Cerebellar cortex (tissue), 1 donor: ENCODE measurements at regions not wholly inside any gene's neighbourhood (a gene's known extent, or its start where the extent isn't known, plus 50 kb on each side); places are given as distances from the start of the nearest gene placed in this dataset.

Experiments
- DNase-seq: peaks from one replicate; pipeline ENCODE4 v3.0.0-alpha.2; 2015; ENCODE audit warnings: low spot score

- no peak for DNase-seq
Observed at GRCh38 chr13:31441800-31442510, 242.2 kb downstream of the B3GLCT start.

DNA sequence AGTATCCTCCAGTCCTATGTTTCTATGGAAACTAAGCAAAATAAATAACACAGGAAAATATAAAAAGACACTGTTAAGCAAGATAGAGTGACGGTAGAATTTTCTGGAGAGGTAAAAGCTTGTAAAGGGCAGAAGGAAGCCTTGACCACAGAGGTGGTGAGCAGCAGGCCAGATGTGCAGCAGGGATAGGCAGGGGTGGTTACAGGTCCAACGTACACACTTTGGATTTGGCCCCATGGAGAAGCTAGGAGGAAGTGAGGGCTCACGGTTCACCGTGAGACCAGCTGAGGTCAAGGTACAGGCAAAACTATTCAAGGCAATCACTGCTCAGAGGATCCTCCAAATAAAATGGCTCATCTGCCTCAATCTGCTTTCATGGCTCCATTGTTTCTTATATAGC is 242.8 kb downstream of the B3GLCT start:
- DNase-seq, result no peak

- DNase-seq, result no peak
Observed at GRCh38 chr13:31444266-31444856, 244.6 kb downstream of the B3GLCT start.

- DNase-seq, result no peak
Observed at GRCh38 chr13:31452525-31452924, 252.8 kb downstream of the B3GLCT start.

- no peak for DNase-seq
Observed at GRCh38 chr13:31455581-31455980, 255.8 kb downstream of the B3GLCT start.

DNA sequence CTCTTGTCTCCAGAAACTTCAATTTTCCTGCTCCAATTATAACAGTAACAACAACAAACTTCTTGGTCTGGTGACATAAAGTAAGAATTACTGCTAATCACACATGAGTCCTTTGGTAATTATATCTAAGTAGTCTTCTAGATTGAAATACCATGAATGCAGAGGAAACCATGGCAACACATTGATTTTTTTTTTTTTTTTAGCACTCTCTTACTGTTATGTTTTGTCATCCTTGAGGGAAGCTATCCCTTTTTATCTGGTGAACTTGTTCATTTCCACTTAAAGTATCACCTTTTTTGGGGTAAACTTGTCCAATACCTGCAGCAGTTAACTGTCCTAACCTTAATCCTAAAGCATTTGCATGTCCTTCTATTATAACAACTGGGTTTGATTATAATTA is 256.3 kb downstream of the B3GLCT start:
- DNase-seq, result no peak

- DNase-seq, result no peak
Observed at GRCh38 chr13:31460061-31460460, 260.3 kb downstream of the B3GLCT start.

DNA sequence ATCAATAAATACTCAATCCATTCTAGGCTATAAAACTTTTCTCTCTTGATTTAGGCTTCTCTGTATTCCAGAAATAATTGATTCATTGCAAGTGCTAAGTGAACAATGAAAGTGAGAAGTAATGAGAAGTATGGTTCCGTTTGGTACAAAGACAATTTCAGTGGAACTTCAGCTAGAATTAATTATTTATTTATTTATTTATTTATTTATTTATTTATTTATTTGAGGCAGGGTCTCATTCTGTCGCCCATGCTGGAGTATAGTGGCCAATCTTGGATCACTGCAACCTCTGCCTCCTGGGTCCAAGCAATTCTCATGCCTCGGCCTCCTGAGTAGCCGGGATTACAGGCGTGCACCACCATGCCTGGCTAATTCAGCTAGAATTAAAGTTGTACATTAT is 262.1 kb downstream of the B3GLCT start:
- DNase-seq, result no peak

DNA sequence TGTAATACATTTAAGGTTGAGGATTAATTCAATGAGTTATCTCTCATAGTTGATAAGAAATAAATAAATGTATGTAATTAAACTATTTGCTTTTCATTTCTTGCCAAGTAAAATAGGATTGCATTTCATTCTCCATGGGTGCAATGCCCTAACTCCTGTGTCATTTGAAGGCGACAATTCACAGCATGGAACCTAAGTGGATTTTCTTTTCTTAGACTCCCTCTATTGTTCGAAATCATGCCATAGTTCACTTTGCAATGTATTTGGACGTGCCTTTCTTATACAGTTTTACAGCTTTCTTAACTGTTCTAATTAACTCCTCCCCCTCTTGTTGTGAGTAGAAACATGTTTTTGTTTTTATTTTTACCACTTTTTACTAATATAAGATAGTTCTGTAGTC is 263.0 kb downstream of the B3GLCT start:
- DNase-seq, result no peak

DNA sequence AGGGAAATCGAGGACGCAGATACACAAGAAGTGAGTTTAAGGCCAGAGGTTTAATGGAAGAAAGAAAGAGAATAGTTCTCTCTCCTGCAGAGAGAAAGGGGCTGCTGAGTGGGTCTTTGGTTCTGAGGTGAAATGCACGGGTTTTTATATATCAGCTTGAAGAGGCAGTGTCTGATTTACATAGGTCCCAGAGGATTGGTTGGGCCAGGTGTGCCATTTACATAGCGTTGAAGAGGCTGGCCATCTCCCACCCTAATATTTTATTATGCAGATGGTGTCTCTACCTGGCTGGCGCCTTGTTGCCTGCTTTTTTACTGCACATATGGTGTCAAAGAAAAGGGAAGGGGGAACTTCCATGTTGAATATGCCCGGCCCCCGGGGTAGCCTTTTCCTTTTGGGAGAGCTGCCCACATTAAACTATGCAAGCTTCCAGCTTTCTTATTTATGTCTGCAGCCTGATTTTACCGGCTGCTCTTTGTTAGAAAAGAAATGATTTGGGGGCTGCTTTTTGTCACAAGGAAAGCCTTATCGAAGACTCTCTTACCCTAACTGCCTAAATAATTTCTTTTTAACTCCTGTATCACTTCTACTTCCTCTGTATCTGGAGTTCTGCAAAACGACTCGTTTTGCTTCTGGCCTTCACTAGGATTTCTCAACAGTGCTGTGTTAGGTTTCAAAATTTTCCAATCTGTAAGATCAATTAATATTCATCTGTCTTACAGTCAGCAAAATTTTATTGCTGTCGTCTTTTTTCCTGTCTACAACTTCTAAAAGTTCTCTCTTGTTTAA is 268.5 kb downstream of the B3GLCT start:
- no peak for DNase-seq

DNA sequence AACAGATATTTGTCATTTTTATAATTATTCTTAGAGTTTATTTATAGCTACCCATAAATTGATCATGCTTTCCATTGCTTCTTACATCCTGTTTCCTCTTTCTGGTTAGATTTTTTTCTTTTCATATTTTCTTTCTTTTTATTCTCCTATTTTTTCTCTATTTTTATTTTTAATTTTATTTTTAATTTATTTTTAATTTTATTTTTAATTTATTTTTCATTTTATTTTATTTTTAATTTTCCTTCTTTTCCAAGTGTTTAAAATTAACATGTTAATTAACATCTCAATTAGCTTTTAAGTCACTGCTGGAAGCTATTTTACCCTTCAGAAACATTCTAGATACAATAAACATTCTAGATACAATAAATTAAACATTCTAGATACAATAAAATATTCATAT is 269.6 kb downstream of the B3GLCT start:
- DNase-seq, result no peak

- no peak for DNase-seq
Observed at GRCh38 chr13:31476266-31476665, 263.1 kb upstream of the RXFP2 start.

DNA sequence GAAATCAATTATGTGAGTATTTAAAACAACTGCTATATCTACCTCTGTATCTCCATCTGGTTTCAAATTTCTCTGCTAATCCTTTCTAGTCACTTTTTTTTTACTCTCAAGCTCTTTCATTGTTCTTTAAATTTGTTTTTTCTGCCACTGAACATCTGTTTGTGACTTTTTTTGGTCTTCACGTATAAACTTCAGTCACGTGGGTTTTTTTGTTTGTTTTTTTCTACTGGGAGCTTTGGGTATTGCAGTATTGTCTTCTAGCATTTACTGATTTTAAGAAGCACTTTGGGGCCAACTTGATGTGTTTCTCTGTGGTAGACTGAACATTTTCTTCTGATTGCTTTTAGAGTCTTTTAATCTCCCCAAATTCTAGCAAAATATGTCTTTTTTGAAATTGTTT is 262.6 kb upstream of the RXFP2 start:
- DNase-seq, result no peak

DNA sequence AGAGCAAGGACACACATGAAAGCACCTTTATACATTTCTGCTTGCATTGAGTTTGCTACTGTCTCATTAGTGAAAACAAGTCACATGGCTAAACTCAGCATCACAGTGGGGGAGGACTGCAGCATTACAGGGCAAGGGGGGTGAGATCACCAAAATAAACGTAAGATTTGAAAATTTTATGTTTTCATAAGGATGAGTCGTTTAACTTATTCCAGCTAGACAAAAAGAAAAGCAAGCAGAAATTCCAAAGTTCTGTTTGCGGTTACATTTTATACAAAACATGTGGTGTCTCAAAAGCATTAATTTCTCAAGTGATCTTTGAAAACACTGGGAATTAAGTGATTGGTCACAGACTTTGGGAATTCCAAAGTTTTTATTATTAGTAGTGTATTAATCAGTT is 261.4 kb upstream of the RXFP2 start:
- no peak for DNase-seq

DNA sequence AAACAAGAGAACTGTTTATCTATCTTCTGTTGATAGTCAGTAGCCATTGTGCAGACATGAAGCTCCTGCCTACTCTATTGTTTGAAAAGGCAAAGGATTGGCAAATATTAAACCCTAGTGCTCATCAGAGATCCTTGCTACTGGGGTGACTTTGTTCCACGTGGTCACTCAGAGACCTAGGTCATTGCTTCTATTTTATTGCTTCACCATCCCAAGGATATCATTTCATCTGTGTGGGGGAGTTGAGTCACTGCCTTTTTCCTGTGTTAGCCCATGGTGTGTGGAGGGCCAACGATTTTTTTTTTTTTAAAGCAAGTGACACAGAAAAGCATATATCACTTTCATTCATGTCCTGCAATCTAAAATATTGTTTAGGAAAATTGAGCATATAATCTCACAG is 254.1 kb upstream of the RXFP2 start:
- DNase-seq, result no peak

- DNase-seq, result no peak
Observed at GRCh38 chr13:31485651-31486051, 253.7 kb upstream of the RXFP2 start.

GRCh38 chr13:31495336-31495735 is 244.0 kb upstream of the RXFP2 start:
- no peak for DNase-seq

DNA sequence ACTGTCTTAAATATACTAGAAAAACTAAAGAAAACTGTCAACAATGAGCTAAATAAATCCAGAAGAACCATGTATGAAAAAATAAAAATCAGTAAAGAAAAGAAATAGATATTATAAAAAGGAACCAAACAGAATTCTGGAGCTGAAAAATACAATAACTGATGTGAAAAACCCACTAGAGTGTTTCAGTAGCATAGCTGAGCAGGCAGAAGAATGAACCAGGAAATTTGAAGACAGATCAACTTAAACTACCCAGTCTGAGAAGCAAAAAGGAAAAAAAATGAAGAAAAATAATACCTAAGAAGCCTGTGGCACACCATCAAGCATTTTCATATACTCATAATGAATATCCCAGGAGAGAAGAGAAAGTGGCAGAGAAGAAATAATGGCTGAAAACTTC is 240.1 kb upstream of the RXFP2 start:
- no peak for DNase-seq

- no peak for DNase-seq
Observed at GRCh38 chr13:31503626-31504025, 235.7 kb upstream of the RXFP2 start.

DNA sequence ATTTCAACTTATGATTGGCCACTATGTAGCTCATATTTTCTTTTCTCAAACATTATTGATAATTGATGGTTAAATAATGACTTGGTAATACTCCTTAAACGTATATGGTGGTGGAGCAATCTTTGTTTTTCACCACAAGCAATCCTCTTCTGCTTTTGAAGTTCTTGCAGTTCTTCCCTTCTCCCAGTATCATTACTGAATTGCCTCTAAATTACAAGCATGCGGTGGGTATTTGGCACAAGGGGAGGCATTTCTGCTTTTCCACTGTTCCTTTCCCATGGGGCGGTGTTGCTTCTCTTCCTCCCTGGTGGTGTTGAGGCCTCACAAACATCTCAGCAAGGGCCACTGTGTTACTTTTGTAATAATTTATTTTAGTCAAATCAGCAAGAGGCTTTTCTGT is 234.4 kb upstream of the RXFP2 start:
- no peak for DNase-seq

DNA sequence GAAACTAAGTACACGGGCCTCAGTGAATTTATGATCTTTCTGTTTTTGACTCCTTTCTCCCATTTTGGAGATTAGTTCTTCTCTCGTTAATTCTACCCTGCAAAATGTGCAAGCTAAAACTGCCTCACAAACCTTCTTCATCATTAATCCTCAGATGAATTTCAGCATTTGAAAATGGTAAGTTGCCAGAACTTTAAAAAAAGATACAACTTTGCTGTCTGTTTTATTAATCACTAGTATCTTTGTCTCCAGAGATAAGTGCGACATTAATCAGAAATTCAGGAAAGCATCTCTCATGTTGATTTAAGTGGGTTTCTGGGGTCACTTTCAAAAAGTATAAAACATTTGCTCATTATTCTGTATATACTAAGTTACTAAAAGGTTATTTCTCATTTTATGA is 227.0 kb upstream of the RXFP2 start:
- DNase-seq, result no peak

GRCh38 chr13:31514932-31515331 is 224.4 kb upstream of the RXFP2 start:
- no peak for DNase-seq

DNA sequence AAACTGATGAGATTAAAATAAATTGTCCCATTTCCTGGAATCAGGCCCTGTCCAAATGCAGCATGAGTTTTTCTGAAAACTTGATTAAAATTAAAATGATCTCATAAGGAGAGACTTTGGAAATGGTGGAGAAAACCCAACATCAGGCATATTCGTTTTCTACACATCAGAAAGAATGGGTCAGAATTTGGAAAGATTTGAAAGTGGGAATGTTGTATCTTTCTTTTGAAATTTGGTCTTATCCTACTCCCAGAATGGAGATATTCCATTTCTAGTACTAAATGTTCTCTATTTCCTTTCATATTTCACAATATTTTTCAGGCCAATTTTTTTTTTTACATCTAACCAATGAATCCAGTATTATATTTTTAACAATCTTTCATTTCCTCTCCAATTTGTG is 223.9 kb upstream of the RXFP2 start:
- no peak for DNase-seq
